Stomach (tissue), 4 donors: ENCODE measurements at regions not wholly inside any gene's neighbourhood (a gene's known extent, or its start where the extent isn't known, plus 50 kb on each side); places are given as distances from the start of the nearest gene placed in this dataset.
"Not testable (repeated sequence)": the region's sequence is repeated elsewhere in the genome, so short reads cannot be mapped to it uniquely, and the experiment has no call there.

Experiments
- CTCF ChIP-seq, 7 experiments: fragments of 450-650 bp in 4 of 7; fragments of 200-600 bp in 3 of 7; sonication (generic) in 3 of 7; IDR thresholded peaks; one replicate each; pipeline ENCODE4 v1.5.1; 2016 to 2019; ENCODE audit warnings: antibody characterized with exemption in 7 of 7, control low read depth in 2 of 7, mild to moderate bottlenecking in 1 of 7
- POLR2A ChIP-seq, 4 donors: fragments of 450-650 bp; IDR thresholded peaks; one replicate each; pipeline ENCODE4 v1.6.1; 2016; ENCODE audit warnings: antibody characterized with exemption in 4 of 4, control low read depth in 2 of 4, mild to moderate bottlenecking in 1 of 4, moderate library complexity in 1 of 4
- POLR2AphosphoS5 ChIP-seq, 3 donors: sonication (generic); formaldehyde crosslinking; IDR thresholded peaks; one replicate each; pipeline ENCODE4 v1.6.1; 2016; ENCODE audit warnings: antibody characterized with exemption in 3 of 3

GRCh38 chrY:3206733-3207132, 271.6 kb downstream of the ZFY start:
- TF ChIP-seq CTCF, POLR2A, POLR2AphosphoS5 (IDR thresholded peaks at IDR 0.05): not testable (repeated sequence)
